ENCODE measurements at regions not wholly inside any gene's neighbourhood (a gene's known extent, or its start where the extent isn't known, plus 50 kb on each side); places are given as distances from the start of the nearest gene placed in this dataset.

DNA sequence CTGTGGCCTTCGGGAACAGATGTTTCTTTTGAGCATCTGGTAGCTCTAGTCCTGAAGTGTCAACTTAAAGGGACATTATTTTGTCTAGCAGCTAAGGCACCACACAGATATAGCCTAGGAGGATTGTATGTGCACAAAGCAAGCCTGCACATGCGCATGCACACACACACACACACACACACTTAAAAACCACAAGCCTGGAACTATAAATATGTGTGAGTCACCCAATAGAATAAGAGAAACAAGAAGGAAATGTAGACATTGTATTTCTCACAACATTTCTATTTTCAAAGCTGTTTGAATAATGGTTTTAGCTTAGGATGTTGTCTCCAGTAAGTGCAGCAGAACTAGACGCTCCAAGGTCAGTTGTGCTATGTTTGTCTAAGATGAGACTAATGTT, 516.5 kb downstream of the SUCLA2 start:
- Histone ChIP-seq H3K4me1 (ENCODE audit: control insufficient read depth in 2 of 2, insufficient read depth in 2 of 2, low read length in 2 of 2) (no peaks in the 10 kb centered on the region), H4K20me1 (ENCODE audit: control insufficient read depth, insufficient read depth, low read length, poor library complexity, severe bottlenecking) (no peaks in the 10 kb centered on the region), H3K36me3 (replicated peaks in 1 of 2; ENCODE audit: control extremely low read depth in 1 of 2, control insufficient read depth in 1 of 2, extremely low read depth in 1 of 2, insufficient read depth in 2 of 2, low read length in 1 of 2) (no peaks in the 10 kb centered on the region), H3K4me2 (replicated peaks; ENCODE audit: low read depth, low read length, poor library complexity, severe bottlenecking) (no peak overlapping the region), H3K4me3 (ENCODE audit: control extremely low read depth in 1 of 5, extremely low read depth in 1 of 5, insufficient read depth in 1 of 5, low read depth in 2 of 5, low read length in 4 of 5) (no peak overlapping the region), H3K79me2 (ENCODE audit: control insufficient read depth, insufficient read depth, low read length) (no peaks in the 10 kb centered on the region), H3K9me3 (ENCODE audit: control extremely low read depth in 1 of 3, control insufficient read depth in 2 of 3, insufficient read depth in 1 of 3, low read length in 2 of 3) (no peaks in the 10 kb centered on the region), H2AFZ (ENCODE audit: insufficient read depth, low read depth, low read length, poor library complexity, severe bottlenecking) (no peak overlapping the region), H3K27ac (ENCODE audit: low read length in 2 of 2) (no peak overlapping the region), H3K27me3 (replicated peaks in 1 of 4; ENCODE audit: control extremely low read depth in 1 of 4, control insufficient read depth in 3 of 4, insufficient read depth in 4 of 4, low read length in 3 of 4) (no peaks in the 10 kb centered on the region), H3K9ac (ENCODE audit: low read length) (no peak overlapping the region)
- ChIA-PET POLR2A (no interaction called here), CTCF (no interaction called here)
- no peak for DNase-seq
- no peaks in the 10 kb centered on the region for H3K9me3 Mint-ChIP-seq (ENCODE audit: insufficient read depth)
- H3K4me1 Mint-ChIP-seq = no peaks in the 10 kb centered on the region
- H3K27ac Mint-ChIP-seq = no peak overlapping the region
- no peaks in the 10 kb centered on the region for H3K27me3 Mint-ChIP-seq
- WGBS (ENCODE audit: insufficient coverage) = 40% methylated on average over 1 of the region's 3 CpGs
- no peak overlapping the region for H3K4me3 Mint-ChIP-seq
- no peak for ATAC-seq (ENCODE audit: low read depth)
- no peak for TF ChIP-seq EZH2 (IDR thresholded peaks at IDR 0.05; ENCODE audit: borderline replicate concordance, insufficient read depth, low read depth, low read length, poor library complexity, severe bottlenecking)
- intact Hi-C loops (cut with micrococcal nuclease) = no loop called here

DNA sequence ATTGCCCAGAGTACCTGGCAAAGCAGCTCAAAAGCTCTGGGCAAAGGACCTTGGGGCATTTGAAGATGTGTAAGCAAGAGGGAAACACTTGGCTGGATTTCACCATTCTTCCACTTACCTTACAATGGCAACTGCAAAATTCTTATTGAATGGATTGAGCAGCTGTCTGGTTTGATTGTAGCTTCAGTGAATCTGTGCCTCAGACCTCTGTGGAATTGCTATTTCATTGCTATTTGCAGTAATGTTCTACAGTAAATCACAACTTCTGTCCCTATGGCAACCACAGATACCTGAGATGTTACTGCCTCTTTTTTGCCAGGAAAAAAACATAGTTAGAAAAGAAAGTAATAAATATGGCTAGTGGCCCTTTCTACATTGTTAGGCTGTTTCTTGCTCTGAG, 519.5 kb downstream of the SUCLA2 start:
- TF ChIP-seq EZH2 (IDR thresholded peaks at IDR 0.05; ENCODE audit: borderline replicate concordance, insufficient read depth, low read depth, low read length, poor library complexity, severe bottlenecking) = no peak
- TF ChIP-seq, protein P1, sequence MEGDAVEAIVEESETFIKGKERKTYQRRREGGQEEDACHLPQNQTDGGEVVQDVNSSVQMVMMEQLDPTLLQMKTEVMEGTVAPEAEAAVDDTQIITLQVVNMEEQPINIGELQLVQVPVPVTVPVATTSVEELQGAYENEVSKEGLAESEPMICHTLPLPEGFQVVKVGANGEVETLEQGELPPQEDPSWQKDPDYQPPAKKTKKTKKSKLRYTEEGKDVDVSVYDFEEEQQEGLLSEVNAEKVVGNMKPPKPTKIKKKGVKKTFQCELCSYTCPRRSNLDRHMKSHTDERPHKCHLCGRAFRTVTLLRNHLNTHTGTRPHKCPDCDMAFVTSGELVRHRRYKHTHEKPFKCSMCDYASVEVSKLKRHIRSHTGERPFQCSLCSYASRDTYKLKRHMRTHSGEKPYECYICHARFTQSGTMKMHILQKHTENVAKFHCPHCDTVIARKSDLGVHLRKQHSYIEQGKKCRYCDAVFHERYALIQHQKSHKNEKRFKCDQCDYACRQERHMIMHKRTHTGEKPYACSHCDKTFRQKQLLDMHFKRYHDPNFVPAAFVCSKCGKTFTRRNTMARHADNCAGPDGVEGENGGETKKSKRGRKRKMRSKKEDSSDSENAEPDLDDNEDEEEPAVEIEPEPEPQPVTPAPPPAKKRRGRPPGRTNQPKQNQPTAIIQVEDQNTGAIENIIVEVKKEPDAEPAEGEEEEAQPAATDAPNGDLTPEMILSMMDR (IDR thresholded peaks at IDR 0.05) = no peak
- Mint-ChIP-seq H3K4me1 (no peaks in the 10 kb centered on the region), H3K27ac (no peak overlapping the region), H3K4me3 (no peak overlapping the region), H3K9me3 (ENCODE audit: insufficient read depth) (no peaks in the 10 kb centered on the region), H3K27me3 (no peaks in the 10 kb centered on the region)
- no peak overlapping the region for H3K9ac ChIP-seq (ENCODE audit: low read length)
- no peak overlapping the region for H2AFZ ChIP-seq (ENCODE audit: insufficient read depth, low read depth, low read length, poor library complexity, severe bottlenecking)
- ChIA-PET POLR2A (no interaction called here), CTCF (no interaction called here)
- no peaks in the 10 kb centered on the region for H3K36me3 ChIP-seq (replicated peaks in 1 of 2; ENCODE audit: control extremely low read depth in 1 of 2, control insufficient read depth in 1 of 2, extremely low read depth in 1 of 2, insufficient read depth in 2 of 2, low read length in 1 of 2)
- ATAC-seq (ENCODE audit: low read depth) = no peak
- H3K9me3 ChIP-seq (ENCODE audit: control extremely low read depth in 1 of 3, control insufficient read depth in 2 of 3, insufficient read depth in 1 of 3, low read length in 2 of 3) = no peaks in the 10 kb centered on the region
- no peaks in the 10 kb centered on the region for H3K4me1 ChIP-seq (ENCODE audit: control insufficient read depth in 2 of 2, insufficient read depth in 2 of 2, low read length in 2 of 2)
- no peaks in the 10 kb centered on the region for H3K79me2 ChIP-seq (ENCODE audit: control insufficient read depth, insufficient read depth, low read length)
- H4K20me1 ChIP-seq (ENCODE audit: control insufficient read depth, insufficient read depth, low read length, poor library complexity, severe bottlenecking) = no peaks in the 10 kb centered on the region
- intact Hi-C loops (cut with micrococcal nuclease) = no loop called here
- no peak for DNase-seq
- H3K27ac ChIP-seq (ENCODE audit: low read length in 2 of 2) = no peak overlapping the region
- no peaks in the 10 kb centered on the region for H3K27me3 ChIP-seq (replicated peaks in 1 of 4; ENCODE audit: control extremely low read depth in 1 of 4, control insufficient read depth in 3 of 4, insufficient read depth in 4 of 4, low read length in 3 of 4)
- H3K4me3 ChIP-seq (ENCODE audit: control extremely low read depth in 1 of 5, extremely low read depth in 1 of 5, insufficient read depth in 1 of 5, low read depth in 2 of 5, low read length in 4 of 5) = no peak overlapping the region
- no peak overlapping the region for H3K4me2 ChIP-seq (replicated peaks; ENCODE audit: low read depth, low read length, poor library complexity, severe bottlenecking)

All from B cell (primary cell).